ENCODE measurements at regions not wholly inside any gene's neighbourhood (a gene's known extent, or its start where the extent isn't known, plus 50 kb on each side); places are given as distances from the start of the nearest gene placed in this dataset.
"Not testable (repeated sequence)": the region's sequence is repeated elsewhere in the genome, so short reads cannot be mapped to it uniquely, and the experiment has no call there.

DNA sequence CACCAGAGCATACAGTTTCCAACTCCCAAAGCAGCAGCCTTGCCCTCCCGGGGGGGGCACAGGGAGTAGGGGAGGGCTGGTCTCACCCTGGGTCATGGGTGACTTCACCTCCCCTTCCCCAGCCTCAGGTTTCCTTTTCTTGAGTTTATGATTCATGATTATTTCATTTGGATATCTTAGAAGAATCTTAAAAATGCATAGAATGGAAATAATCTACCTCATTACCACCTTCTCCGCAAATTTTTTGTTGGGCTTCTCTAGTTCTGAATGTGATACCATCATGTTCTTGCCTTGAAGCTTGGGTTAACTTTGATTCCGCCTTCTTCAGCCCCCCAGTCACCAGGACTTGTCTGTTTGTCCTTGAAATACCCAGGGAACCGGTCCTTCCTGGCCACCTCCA lies 148.8 kb upstream of the ROPN1 start:
- DNase-seq = no peak

GRCh38 chr3:124142389-124142970 lies 150.6 kb upstream of the ROPN1 start:
- DNase-seq = peak in 2 of 3 experiments; percentile 22 to 53

DNA sequence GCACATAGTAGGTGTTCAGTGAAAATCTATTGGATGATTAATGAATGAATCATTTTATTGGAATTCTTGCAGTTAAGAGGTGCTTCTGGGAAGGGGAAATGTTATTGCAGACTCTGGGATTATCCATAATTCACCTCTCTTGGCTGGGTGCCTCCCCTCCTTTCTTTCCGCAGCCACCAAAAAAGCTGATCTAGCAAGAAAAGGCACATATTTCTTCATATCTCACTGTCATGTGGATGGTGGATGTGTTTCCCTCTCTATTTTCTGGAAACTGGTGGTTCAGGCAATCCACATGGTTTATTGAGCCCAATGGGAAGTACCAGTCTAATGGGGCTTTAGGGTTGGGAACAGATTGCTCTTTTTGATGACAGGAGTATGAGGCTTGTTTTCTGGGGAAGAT lies 151.1 kb upstream of the ROPN1 start:
- DNase-seq = no peak

GRCh38 chr3:124144035-124144814 lies 152.3 kb upstream of the ROPN1 start:
- no peak for DNase-seq

DNA sequence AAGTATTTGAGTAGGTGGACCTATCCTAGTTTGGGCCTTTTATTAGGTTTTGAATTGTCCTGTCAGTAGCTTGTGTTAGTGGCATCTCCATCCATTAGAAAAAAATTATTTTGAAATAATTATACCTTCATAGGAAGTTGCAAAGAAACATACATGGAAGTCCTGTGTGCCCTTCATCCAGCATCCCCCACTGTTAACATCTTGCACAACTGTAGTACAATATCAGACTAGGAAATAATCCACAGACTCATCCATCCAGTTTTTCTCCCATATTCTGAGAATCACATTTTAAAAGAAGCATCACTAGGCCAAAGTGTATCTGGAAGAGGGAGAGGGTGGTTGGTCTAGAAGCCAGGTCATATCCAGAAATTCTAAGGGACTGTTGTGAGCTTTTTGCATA lies 155.5 kb upstream of the ROPN1 start:
- no peak for DNase-seq

DNA sequence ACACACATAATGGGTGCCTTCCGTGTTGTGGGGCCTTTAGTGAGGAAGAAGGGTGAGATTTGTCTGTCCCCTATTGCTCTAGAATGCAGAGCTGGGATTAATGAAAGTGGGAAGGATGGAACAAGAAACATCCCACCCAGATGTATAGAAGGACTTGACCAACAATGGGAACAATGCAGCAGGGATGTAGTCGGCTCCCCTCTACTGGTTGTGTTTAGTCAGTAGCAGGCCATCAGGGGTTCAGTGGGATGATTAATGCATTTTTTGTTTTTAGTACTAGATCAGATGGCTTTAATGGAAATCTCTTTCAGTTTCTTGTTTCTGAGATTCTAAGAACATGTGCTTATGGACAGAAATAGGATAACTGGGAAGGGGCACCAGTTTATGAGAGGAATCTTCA lies 156.0 kb upstream of the ROPN1 start:
- no peak for DNase-seq

- no peak for DNase-seq
Observed at GRCh38 chr3:124149081-124149480, 157.2 kb upstream of the ROPN1 start.

GRCh38 chr3:124149771-124150170 lies 157.8 kb upstream of the ROPN1 start:
- DNase-seq = peak in 2 of 3 experiments; percentile 9 to 56

- not testable (repeated sequence) for DNase-seq
Observed at GRCh38 chr3:124152891-124153290, 161.0 kb upstream of the ROPN1 start.

DNA sequence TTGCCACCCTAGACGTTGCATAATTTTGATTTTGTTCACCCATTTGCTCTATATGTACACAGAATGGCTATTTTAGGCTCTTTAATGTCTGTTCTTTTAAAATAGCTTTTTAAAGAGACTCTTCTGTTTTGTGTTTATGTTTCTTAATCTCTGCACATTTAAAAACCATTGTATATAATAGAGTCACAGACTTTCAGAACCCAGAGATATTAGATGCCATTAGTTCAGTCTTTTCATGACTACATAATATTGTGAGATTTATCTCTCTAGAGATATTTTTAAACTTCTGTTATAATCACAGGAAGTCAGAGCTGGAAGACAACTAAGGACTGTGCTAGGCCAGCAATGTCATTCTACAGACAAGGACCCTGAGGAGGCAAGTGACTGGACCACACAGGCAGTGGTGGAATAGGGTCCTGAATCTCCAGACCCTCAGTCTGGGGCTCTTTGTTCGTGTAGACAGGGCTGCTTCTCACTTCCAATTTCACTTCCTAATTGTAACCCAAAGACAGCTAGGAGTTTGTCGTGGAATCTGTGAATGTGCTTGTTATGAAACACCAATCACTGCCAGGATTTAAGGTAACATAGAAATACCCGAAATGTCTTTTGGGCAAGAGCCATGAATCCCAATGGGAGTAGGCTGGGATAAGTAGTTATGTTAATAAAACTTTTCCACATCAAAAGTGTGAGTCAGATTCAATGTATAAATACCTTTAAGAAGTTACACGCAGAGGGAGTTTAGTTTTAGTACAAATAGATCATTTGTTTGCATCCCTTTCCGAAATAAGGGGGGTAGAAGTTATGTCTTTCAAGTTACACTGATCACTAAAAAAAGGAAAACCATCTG lies 165.2 kb upstream of the ROPN1 start:
- DNase-seq = no peak

- no peak for DNase-seq
Observed at GRCh38 chr3:124157748-124158147, 165.8 kb upstream of the ROPN1 start.

DNA sequence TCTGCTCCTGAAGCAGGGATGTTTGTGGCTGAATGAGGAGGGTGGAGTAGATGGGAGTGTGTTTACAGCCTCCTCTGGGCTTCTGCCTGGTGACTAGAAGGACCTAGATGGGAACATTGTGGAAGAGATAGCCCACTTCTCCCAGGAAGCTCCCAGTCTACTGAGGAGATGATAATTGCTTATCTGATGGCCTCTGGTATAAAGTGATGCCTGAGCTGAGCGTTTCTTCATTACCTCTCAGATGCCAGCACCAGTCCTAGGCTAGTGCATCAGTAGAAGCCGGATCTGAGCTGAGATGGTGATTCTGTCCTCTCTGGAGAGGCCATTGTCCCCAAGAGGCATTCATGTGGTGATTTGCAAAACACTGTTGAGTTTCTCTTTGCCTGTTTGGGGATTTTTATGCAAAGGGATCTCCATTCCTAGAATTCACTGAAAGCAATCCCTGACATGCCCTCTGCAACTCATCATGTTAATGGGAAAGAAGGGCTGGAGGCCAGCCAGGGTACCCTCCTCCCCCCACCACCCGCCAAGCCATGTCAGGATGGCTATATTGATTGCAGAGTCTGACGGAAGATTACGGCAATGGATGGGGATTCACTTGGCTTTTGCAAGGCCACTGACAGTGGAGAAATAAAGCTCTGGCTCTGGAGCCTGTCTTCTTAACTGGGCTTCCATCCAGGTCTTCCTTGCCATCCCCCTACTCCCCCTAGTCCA lies 166.4 kb upstream of the ROPN1 start:
- DNase-seq = no peak

GRCh38 chr3:124161448-124161847 lies 169.5 kb upstream of the ROPN1 start:
- DNase-seq = no peak

DNA sequence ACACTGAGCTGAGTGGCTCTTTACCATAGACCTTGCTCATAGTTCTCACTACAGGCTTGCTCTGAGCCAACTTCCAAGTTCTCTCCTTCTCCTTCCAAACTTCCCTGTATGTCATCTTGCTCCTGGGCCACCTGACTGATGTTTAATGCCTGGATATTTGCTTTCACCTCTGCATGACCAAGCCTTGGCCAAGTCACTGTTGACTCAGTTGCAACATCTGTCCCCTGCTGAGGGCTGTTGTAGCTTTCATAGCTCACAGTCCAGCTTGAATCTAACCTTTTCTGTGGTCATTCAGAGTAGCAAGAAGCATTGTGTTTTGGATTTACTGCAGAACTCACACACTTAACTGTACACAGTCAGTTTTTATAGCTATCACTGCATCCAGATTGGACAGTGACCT lies 171.8 kb upstream of the ROPN1 start:
- no peak for DNase-seq

DNA sequence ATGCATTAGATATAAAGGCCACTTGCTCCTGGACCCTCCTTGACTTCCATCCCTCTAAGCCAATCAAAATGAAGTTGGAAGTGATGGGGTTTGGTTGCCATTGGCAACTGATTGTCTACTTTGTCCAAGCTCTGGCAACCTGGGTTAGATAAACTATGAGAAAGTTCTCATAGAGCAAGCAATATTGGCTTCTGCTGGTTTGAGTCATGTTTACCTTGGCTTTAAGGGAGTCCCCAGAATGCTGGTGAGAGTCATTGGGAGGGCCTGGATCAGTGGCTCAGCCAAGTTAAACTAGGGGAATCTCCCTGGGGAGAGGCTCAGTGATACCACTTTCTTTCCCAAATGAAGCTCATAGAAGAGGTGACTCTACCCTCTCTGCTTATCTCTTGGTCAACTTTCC lies 176.3 kb upstream of the ROPN1 start:
- no peak for DNase-seq

DNA sequence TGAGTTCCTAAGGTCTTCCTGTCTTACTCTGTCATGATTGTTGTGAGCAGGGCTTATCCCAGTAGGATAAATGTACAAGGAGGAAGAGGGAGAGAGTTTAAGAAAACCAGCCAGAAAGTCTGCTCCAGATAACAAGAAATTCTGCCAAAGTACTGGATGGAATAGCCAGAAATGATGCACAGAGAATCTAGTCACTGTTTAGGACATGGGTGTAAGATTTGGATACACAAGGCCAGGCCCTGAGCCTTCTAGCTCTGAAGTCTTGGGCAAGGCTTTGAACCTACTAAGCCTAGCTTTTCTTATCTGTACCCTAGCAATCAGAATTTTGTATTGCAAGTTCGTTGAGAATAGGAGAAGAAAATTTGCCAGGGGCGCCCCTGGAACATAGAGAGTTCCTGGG lies 180.4 kb upstream of the ROPN1 start:
- DNase-seq = no peak

- DNase-seq = peak in 1 of 3 experiments; percentile 19
Observed at GRCh38 chr3:124172816-124173215, 180.9 kb upstream of the ROPN1 start.

- DNase-seq = peak; percentile 91 to 99 (median 99)
Observed at GRCh38 chr3:124174476-124174875, 182.6 kb upstream of the ROPN1 start.

GRCh38 chr3:124174910-124175874 lies 183.3 kb upstream of the ROPN1 start:
- peak in 1 of 3 experiments; percentile 76 for DNase-seq

- no peak for DNase-seq
Observed at GRCh38 chr3:124177071-124177470, 185.1 kb upstream of the ROPN1 start.

DNA sequence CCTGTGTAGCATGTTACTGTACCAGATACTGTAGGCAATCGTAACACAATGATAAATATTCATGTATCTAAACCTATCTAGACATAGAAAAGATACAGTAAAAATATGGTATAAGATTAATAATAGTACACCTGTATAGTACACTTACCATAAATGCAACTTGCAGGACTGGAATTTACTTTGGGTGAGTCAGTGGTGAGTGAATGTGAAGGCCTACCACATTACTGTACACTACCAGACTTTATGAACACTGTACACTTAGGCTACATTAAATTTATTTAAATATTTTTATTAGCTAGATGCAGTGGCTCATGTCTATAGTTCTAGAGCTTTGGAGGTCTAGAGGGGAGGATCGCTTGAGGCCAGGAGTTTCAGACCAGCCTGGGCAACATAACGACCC lies 186.6 kb upstream of the ROPN1 start:
- DNase-seq = no peak

- DNase-seq = no peak
Observed at GRCh38 chr3:124200407-124200806, 208.5 kb upstream of the ROPN1 start.
